CD4-positive, alpha-beta T cell treated with Interleukin-12 subunit alpha and Interleukin-12 subunit beta, for 1 hour (primary cell): ENCODE measurements at regions not wholly inside any gene's neighbourhood (a gene's known extent, or its start where the extent isn't known, plus 50 kb on each side); places are given as distances from the start of the nearest gene placed in this dataset.

Experiments
- DNase-seq: peaks from one replicate; pipeline ENCODE4 v3.0.0-alpha.2; 2020

- DNase-seq: no peak
Observed at GRCh38 chr11:110032957-110033570, 60.1 kb upstream of the ZC3H12C start.

- DNase-seq: no peak
Observed at GRCh38 chr11:110034806-110035205, 58.4 kb upstream of the ZC3H12C start.

- no peak for DNase-seq
Observed at GRCh38 chr11:110035357-110035756, 57.8 kb upstream of the ZC3H12C start.

- DNase-seq: no peak
Observed at GRCh38 chr11:110038201-110038600, 55.0 kb upstream of the ZC3H12C start.
